Activated CD4-positive, alpha-beta T cell treated with anti-CD3 and anti-CD28 coated beads for 4 hours (primary cell): ENCODE measurements at regions not wholly inside any gene's neighbourhood (a gene's known extent, or its start where the extent isn't known, plus 50 kb on each side); places are given as distances from the start of the nearest gene placed in this dataset.
"Not testable (repeated sequence)": the region's sequence is repeated elsewhere in the genome, so short reads cannot be mapped to it uniquely, and the experiment has no call there.

Experiments used
- DNase-seq, 2 donors: peaks; one replicate each; pipeline ENCODE4 v3.0.0-alpha.2; 2020

DNA sequence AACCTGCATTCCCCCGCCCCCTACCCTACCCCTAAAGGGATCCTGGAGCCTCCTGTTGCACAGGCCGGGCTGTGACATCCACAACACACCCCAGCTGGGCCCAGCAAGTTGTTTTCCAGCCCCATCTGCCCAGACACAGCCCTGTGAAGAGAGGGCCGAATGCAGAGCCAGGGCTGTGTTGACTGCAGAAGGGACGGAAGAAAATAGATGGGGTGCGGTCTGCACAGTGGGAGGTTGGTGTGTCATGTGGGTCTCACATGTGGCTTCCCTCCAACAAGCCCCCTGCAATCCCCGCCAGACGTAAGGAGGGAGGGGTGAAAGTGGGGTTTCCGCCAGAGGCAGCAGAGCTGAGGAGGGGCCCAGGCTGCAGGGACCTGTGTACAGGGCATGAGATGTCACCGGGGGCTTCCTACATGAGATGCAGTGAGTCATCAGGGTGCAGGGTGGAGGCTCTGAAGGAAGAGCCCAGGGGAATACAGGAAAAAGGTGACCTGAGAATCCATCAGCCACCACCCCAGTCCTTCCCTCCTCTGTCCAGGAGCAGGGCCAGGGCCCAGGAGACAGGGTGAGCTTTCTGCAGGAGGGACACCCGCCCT lies 60.2 kb upstream of the SULF2 start:
- not testable (repeated sequence) for DNase-seq

DNA sequence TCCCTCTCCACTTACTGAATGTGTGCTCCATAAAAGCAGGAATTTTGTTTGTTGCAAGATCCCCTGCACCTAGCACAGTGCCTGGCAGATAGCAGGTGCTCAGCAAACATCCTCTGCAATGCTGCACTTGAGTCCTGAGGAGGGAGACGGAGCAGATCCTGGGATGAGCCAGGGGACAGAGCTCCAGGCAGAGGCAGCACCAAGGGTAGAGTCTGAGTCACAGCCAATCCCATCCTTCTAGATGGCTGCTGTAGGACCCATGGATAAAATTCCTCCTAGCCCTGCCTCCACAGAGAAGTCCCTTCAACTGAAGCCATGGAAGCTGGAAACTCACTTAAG lies 59.3 kb upstream of the SULF2 start:
- not testable (repeated sequence) for DNase-seq

DNA sequence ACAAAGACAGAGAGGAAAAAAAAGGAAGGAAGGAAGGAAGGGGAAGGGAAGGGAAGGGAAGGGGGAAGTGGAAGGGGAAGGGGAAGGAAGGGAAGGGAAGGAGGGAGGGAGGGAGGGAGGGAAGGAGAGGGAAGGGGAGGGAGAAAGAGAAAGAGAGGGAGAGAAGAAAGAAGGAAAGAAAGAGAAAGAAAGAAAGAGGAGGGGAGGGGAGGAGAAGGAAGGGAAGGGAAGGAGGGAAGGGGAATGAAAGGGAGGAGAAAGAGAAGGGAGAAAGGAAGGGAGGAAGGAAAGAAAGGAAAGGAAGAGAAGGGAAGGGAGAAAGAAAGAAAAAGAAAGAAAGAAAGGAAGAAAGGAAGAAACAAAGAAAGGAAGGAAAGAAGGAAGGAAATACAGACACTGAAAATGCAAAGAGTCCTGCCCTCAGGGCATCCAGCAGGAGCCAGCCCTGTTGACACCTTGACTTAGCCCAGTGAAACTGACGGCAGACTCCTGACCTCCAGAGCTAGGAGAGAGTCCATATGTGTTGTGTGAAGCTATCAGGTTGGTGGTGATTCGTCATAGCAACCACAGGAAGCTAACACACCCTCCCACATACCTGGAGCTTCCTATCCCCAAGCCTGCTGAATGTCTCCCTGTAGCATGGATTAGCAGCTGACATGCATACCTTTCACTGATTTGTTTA lies 58.7 kb upstream of the SULF2 start:
- DNase-seq = no peak

DNA sequence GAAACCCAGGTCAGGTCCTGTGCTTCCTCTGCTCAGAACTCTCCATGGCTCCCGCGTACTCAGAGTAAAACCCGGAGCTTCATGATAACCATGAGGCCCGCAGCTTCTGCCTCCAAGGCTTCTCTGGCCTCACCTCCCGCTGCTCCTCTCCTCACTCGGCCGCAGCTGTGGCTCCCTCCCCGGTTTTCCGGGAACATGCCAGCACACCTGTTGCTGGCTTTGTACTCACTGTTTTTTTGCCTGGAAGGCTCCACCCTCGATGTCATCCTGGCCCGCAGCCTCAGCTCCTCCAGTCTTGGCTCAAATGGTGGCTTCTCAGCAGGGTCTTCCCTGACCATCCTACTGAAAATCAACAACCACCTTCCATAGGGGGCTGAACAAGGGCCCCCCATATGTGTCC lies 57.7 kb upstream of the SULF2 start:
- DNase-seq = not testable (repeated sequence)

DNA sequence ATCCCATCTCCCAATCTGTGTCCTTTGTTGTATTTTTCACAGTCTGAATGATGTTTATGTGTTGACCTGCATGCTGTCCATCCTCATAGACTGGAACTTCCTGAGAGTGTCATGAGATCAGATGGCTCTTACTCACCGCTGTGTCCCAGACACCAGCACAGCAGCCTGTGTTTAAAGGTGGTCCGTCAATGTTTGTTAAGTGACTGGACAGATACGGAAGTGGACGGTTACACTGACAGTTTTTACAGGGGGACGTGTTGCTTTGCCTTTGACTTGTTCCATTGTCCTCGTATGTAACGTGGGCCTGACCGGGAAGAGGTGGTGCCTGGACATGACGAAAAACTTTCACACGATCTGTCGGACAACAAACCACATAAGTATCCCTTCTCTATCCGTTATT lies 56.7 kb upstream of the SULF2 start:
- DNase-seq = not testable (repeated sequence)

DNA sequence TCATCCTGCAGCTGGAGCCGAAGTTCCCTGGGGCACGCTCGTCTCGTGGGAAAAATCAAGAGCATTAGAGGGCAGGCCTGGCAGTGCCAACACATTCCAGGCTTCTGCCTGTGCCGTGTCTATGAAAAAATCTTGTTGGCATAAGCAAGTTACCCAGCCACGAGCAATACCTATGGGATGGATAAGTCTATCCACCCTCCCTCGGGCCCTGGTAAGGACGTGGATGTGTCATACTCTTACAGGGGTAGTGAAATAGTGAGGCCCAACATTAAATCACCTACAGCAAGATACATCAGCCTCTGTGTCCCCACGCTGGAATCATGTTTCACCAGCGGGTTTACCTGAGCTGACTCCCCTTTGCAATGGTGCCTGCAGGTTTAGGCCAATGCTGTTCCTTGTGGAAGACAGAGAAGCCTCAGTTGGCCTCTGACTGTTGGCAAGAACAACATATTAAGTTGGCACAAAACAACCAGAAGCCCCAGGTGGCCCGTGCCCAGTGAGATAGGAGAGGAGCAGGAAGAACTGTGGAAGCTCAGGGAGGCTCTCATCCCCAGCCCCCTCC lies 51.1 kb upstream of the SULF2 start:
- not testable (repeated sequence) for DNase-seq
